ENCODE measurements at regions not wholly inside any gene's neighbourhood (a gene's known extent, or its start where the extent isn't known, plus 50 kb on each side); places are given as distances from the start of the nearest gene placed in this dataset.

DNA sequence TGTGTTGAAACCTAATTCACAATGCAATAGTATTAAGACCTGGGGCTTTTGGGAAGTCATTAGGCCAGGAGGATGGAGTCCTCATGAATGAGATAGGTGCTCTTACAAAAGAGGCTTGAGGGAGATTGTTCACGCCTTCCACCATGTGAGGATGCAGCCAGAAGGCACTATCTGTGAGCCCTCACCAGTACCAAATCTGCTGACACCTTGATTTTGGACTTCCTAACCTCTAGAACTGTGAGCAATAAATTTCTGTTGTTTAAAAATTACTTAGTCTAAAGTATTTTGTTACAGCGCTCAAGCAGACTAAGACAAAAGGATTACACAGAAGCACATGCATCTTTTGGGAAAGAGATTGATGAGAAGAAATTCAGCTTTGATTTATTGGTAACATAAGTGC, 232.9 kb upstream of the NR4A3 start:
- DNase-seq (ENCODE audit: low read depth): no peak

- no peak for DNase-seq (ENCODE audit: low read depth)
Measured at GRCh38 chr9:99590410-99590809, 231.3 kb upstream of the NR4A3 start.

GRCh38 chr9:99590840-99591239, 230.8 kb upstream of the NR4A3 start:
- no peak for DNase-seq (ENCODE audit: low read depth)

GRCh38 chr9:99591770-99592169, 229.9 kb upstream of the NR4A3 start:
- DNase-seq (ENCODE audit: low read depth): no peak

GRCh38 chr9:99592834-99593574, 228.7 kb upstream of the NR4A3 start:
- no peak for DNase-seq (ENCODE audit: low read depth)

DNA sequence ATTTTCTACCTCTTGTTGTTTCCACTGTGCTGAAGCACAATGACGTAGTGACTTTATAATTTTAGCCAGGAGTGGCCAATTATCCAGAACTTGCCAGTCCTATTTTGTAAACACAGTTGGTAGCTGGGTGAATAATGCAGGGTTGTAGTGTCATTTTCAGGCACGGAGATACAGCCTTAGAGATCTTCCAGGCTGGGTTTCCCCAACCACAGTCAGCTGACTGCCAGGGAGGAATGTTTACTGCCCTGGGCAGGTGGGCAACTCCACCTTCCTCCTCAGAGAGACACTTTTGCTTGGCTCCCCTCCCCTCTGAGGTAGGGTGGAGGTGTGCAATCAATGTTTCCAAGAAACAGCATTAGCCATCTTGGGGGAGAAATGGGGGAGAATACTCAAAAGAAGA, 228.1 kb upstream of the NR4A3 start:
- DNase-seq (ENCODE audit: low read depth): no peak

- no peak for DNase-seq (ENCODE audit: low read depth)
Measured at GRCh38 chr9:99594056-99594780, 227.5 kb upstream of the NR4A3 start.

- no peak for DNase-seq (ENCODE audit: low read depth)
Measured at GRCh38 chr9:99595796-99596195, 225.9 kb upstream of the NR4A3 start.

DNA sequence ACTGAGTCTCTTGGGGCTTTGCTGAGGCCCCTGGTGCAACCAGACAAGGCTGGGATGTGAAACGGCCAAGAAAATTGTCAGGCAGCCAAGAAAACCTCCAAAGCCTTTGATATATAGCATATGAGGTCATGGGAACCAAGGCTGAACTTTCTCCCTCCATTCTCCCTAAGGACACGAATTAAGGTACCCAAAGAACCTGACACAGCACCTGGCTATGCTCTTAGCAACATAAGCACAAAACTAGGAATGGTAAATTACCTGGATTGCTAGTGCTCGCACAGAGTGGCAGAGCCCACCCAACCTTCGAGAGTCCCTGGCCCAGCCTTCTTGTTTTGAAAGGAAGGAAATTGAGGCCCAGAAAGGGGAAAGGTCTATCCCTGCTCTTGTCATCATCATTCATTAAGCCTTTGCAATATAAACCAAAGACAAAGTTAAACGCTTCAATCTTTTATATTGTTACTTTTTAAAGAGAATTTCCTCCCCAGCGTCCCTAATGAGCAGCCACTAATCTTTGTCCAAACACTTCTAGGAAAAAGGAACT, 220.0 kb upstream of the NR4A3 start:
- no peak for DNase-seq (ENCODE audit: low read depth)

DNA sequence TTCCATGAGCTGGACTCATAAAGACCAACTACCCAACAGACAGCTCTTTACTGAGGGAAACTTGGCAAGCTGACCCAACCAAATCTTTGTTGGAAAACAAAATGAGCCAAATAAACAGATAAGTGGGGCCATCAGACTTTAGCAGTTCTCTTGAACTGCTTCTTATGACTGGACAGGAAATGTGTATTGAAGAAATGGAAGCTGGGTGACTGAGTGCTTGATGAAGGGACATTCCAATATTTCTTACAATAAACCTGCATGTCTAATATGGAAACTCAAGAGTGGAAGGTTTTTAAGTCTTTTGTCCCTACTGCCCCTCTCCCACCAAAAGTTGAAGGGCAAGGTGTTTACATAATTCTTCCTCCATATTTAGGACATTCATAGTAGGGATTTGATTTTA, 218.8 kb upstream of the NR4A3 start:
- no peak for DNase-seq (ENCODE audit: low read depth)

GRCh38 chr9:99605016-99605743, 216.5 kb upstream of the NR4A3 start:
- DNase-seq (ENCODE audit: low read depth): no peak

- no peak for DNase-seq (ENCODE audit: low read depth)
Measured at GRCh38 chr9:99606296-99606695, 215.4 kb upstream of the NR4A3 start.

GRCh38 chr9:99606957-99607356, 214.7 kb upstream of the NR4A3 start:
- no peak for DNase-seq (ENCODE audit: low read depth)

DNA sequence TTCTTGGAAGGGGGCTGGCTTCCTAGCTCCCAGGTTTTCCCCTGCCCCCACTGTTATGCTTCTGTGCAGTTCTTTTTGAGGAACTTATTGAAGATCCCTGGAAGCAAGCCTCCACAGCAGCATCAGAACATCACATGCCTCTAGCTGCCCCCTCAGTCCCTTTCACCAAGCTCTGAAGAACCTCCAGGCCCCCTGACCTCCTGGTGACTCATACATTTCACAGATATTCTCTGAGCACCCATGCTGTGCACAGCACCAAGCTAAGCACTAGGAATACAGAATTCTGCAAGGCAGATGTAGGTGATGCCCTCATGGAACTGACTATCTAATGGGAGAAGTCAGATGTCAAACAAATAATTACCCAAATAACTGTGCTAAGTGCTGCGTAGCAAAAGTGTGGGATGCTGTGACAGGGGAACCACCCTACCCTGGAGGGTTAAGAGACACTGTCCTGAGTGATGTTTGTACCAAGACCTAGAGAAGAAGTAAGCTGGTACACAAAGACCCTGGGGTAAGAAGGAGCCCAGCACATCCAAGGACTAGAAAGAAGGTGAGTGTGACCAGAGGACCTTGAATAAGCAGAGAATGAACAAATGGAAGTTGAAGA, 213.7 kb upstream of the NR4A3 start:
- no peak for DNase-seq (ENCODE audit: low read depth)

DNA sequence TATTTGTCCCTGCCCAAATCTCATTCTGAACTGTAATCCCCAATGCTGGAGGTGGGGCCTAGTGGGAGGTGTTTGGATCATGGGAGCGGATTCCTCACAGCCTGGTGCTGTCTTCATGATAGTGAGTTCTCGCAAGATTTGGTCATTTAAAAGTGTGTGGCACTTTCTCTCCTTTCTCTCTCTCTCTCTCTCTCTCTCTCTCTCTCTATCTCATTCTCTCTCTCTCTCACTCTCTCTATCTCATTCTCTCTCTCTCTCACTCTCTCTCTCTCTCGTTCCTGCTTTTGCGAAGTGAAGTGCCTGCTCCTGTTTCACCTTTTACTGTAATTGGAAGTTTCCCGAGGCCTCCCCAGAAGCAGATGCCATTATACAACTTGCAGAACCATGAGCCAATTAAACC, 207.3 kb upstream of the NR4A3 start:
- DNase-seq (ENCODE audit: low read depth): no peak

DNA sequence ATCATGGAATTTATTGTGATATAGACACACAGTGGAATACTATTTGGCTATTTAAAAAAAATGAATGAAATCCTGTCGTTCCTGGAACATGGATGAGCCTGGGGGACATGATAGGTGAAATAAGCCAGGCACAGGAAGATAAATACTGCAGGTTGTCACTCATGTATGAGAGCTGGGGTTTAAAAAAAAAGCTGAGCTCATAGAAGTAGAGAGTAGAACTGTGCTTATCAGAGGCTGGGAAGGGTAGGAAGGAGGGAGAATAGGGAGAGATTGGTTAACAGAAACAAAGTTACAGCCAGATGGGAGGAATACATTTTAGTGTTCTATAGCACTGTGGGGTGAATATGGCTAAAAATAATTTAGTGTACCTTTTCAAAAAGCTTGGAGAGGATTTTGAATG, 200.6 kb upstream of the NR4A3 start:
- no peak for DNase-seq (ENCODE audit: low read depth)

GRCh38 chr9:99622679-99623078, 199.0 kb upstream of the NR4A3 start:
- DNase-seq (ENCODE audit: low read depth): no peak

GRCh38 chr9:99623780-99624364, 197.8 kb upstream of the NR4A3 start:
- no peak for DNase-seq (ENCODE audit: low read depth)

GRCh38 chr9:99624499-99625233, 197.0 kb upstream of the NR4A3 start:
- DNase-seq (ENCODE audit: low read depth): no peak

GRCh38 chr9:99626426-99626825, 195.3 kb upstream of the NR4A3 start:
- DNase-seq (ENCODE audit: low read depth): no peak

- DNase-seq (ENCODE audit: low read depth): no peak
Measured at GRCh38 chr9:99628285-99628684, 193.4 kb upstream of the NR4A3 start.

All from T follicular helper cell (primary cell).